ENCODE measurements at regions not wholly inside any gene's neighbourhood (a gene's known extent, or its start where the extent isn't known, plus 50 kb on each side); places are given as distances from the start of the nearest gene placed in this dataset.

DNA sequence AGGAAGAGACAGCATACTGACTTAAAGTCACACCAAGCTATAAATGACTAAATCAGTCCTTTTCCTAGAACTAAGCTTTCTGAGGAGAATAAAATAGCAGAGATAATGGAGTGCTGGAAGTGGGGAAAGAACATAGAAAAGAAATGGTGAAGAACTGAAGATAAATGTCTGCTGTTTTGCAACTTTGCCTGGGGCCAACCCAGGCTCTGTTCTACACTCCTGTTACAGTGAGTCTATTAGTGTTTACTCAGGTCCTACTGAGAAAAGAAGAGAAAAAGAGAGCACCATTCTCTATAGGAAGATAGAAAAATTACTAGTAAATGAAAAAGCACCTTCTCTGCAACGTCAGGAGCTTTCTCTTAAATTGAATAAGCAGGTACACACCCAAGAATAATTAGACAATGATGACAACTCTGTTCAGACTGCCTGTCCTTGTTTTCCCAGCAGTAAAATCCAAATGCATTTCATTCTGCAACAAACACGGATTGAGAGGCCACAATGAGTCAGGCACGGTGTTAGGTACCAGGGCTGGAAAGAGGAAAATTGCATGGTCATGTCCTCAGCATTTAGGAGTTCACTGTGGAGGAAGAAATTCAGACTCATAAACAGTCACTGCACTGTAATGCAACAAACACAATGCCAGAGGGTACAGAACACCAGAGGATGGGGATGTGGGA, 139.4 kb upstream of the CAMK1G start:
- no peak for TF ChIP-seq POLR2A (IDR thresholded peaks at IDR 0.05)
- TF ChIP-seq, protein P1, sequence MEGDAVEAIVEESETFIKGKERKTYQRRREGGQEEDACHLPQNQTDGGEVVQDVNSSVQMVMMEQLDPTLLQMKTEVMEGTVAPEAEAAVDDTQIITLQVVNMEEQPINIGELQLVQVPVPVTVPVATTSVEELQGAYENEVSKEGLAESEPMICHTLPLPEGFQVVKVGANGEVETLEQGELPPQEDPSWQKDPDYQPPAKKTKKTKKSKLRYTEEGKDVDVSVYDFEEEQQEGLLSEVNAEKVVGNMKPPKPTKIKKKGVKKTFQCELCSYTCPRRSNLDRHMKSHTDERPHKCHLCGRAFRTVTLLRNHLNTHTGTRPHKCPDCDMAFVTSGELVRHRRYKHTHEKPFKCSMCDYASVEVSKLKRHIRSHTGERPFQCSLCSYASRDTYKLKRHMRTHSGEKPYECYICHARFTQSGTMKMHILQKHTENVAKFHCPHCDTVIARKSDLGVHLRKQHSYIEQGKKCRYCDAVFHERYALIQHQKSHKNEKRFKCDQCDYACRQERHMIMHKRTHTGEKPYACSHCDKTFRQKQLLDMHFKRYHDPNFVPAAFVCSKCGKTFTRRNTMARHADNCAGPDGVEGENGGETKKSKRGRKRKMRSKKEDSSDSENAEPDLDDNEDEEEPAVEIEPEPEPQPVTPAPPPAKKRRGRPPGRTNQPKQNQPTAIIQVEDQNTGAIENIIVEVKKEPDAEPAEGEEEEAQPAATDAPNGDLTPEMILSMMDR (IDR thresholded peaks at IDR 0.05), result no peak
- DNase-seq (ENCODE audit: low spot score in 2 of 2), result no peak
- no peak overlapping the region for H3K4me3 ChIP-seq (ENCODE audit: low read depth, poor library complexity, severe bottlenecking)
- 33 to 35% methylated on average over 3 of the region's 3 CpGs for WGBS, 2 donors
- intact Hi-C loops (cut with DNase I; ENCODE audit: low total_unique reads), result no loop called here

DNA sequence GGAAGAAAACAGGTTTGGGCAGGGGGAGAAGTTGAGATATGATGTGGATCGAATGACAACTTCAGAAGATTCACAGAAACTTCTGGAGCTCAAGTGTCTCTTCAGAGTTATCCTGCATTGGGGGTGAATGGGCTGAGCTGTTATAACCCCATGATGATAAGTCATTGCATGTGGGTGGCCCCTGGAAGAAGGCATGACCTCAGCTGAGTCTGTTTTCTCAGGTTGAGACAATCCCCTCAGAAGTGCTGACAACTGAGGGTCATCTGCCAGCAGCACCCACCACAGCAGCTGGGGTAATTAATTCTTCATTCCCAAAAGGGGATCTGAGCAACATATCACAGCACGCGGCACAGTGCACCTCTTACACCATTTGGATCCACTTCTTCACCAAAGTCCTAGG, 138.6 kb upstream of the CAMK1G start:
- no peak for DNase-seq (ENCODE audit: low spot score in 2 of 2)
- TF ChIP-seq POLR2A (IDR thresholded peaks at IDR 0.05), result no peak
- TF ChIP-seq, protein P1 (IDR thresholded peaks at IDR 0.05), result no peak
- WGBS, 2 donors, result 76 to 94% methylated on average over 3 of the region's 3 CpGs
- no peak overlapping the region for H3K4me3 ChIP-seq (ENCODE audit: low read depth, poor library complexity, severe bottlenecking)
- intact Hi-C loops (cut with DNase I; ENCODE audit: low total_unique reads), result no loop called here

DNA sequence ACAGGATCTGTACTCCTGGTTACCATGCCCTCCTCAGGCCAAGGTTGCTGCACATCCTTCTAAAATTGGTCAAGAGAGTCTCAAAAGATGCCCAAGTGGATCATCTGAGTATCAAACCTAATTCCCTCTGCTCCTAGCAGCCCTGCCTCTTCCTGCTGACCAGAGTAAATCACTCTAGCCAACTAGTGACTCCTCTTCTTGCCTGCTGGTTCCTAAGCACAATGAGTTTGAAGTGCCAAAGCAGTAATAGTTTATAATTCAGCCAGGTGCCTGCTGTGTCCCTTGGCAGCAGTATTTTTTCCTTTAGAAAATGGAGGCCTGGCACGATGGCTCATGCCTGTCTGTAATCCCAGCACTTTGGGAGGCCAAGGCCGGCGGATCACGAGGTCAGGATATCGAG, 137.9 kb upstream of the CAMK1G start:
- TF ChIP-seq POLR2A (IDR thresholded peaks at IDR 0.05), result no peak
- TF ChIP-seq, protein P1 (IDR thresholded peaks at IDR 0.05), result no peak
- no peak overlapping the region for H3K4me3 ChIP-seq (ENCODE audit: low read depth, poor library complexity, severe bottlenecking)
- intact Hi-C loops (cut with DNase I; ENCODE audit: low total_unique reads), result no loop called here
- 95 to 97% methylated on average over 5 of the region's 5 CpGs for WGBS, 2 donors
- DNase-seq (ENCODE audit: low spot score in 2 of 2), result no peak

DNA sequence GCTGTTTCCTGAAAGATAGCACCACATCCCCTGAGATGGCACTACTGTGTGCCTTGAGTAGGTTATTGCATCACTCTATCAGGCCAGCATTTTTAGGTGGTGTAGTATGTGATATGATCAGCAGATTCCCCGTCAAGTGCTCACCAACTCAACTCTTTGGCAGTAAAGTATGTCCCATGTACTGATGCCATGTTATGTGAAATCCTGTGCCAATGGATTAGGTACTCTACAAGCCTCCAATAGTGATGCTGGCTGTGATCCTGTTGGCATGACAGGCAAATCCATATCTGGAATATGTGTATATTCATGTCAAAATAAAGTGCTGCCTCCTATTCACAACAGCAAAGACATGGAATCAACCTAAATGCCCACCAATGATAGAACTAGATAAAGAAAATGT, 137.2 kb upstream of the CAMK1G start:
- WGBS, 2 donors, result 56 to 63% methylated on average over 1 of the region's 1 CpG
- no peak for TF ChIP-seq POLR2A (IDR thresholded peaks at IDR 0.05)
- TF ChIP-seq, protein P1 (IDR thresholded peaks at IDR 0.05), result no peak
- no peak overlapping the region for H3K4me3 ChIP-seq (ENCODE audit: low read depth, poor library complexity, severe bottlenecking)
- intact Hi-C loops (cut with DNase I; ENCODE audit: low total_unique reads), result no loop called here
- no peak for DNase-seq (ENCODE audit: low spot score in 2 of 2)

DNA sequence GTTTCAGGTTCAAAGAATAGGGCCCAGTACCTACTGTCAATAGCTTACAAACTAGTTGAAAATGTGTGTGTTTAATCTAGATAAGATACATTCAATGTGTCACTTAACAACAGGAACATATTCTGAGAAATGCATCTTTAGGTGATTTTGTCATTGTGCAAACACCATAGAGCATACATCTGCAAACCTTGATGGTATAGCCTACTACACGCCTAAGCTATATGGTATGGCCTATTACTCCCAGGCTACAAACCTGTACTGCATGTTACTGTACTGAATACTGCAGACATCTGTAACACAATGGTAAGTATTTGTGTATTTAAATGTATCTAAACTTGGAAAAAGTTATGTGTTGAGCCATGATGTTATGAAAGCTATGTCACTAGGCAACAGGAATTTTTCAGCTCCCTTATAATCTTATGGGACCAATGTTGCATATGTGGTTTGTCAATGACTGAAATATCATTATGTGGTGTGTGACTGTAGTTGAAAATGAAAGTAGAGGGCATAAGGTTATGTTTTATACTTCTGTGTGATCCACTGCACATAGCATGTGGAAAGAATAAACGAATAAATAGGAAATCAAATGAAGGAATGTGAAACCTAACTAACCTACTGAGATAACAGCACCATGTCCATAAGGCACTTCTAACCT, 129.0 kb upstream of the CAMK1G start:
- TF ChIP-seq POLR2A (IDR thresholded peaks at IDR 0.05), result no peak
- TF ChIP-seq, protein P1 (IDR thresholded peaks at IDR 0.05), result no peak
- no peak overlapping the region for H3K4me3 ChIP-seq (ENCODE audit: low read depth, poor library complexity, severe bottlenecking)
- no peak for DNase-seq (ENCODE audit: low spot score in 2 of 2)
- intact Hi-C loops (cut with DNase I; ENCODE audit: low total_unique reads), result no loop called here
- WGBS, 2 donors, result 78 to 82% methylated on average over 2 of the region's 2 CpGs

Measured in lower leg skin (tissue), 4 donors.